ENCODE measurements at regions not wholly inside any gene's neighbourhood (a gene's known extent, or its start where the extent isn't known, plus 50 kb on each side); places are given as distances from the start of the nearest gene placed in this dataset.

- TF ChIP-seq HOMEZ (CRISPR knock-in tag; IDR thresholded peaks at IDR 0.05) (no peak), SMC3 (conservative IDR thresholded peaks at IDR 0.05; ENCODE audit: insufficient read depth, low read depth, low read length) (no peak), ZNF644 (tag; IDR thresholded peaks at IDR 0.05; ENCODE audit: low read depth) (no peak), SMARCB1 (IDR thresholded peaks at IDR 0.05; ENCODE audit: insufficient read length, low read depth) (no peak), TFE3 (CRISPR knock-in tag; IDR thresholded peaks at IDR 0.05) (no peak)
Observed at GRCh38 chr20:50263831-50264230, 73.2 kb downstream of the CEBPB start (continued).

- intact Hi-C loops (cut with micrococcal nuclease) (no loop called here), in situ Hi-C loops (cut with MboI) (no loop called here)
- no peaks in the 10 kb centered on the region for H4K20me1 ChIP-seq (replicated peaks; ENCODE audit: control insufficient read depth, insufficient read depth, low read length)
- no peaks in the 10 kb centered on the region for H3K9me1 ChIP-seq (ENCODE audit: control insufficient read depth, insufficient read depth, low read length)
- no peaks in the 10 kb centered on the region for H3K79me2 ChIP-seq (ENCODE audit: control insufficient read depth, insufficient read depth, low read length)
- 77% methylated on average over 13 of the region's 13 CpGs for WGBS (ENCODE audit: insufficient coverage, low coverage, missing lambda C conversion rate)
- ChIA-PET POLR2A (interaction anchor here (0.7 to 1.4 kb wide), 2 partner anchors 10 to 16 kb away, joined by 3 to 6 read pairs; no protein-coding TSS in a partner anchor), CTCF (ENCODE audit: low intra/inter-chr PET ratio) (no interaction called here)
- FAIRE-seq (no peak), ATAC-seq (no peak), DNase-seq (ENCODE audit: extremely low read depth in 1 of 4, low spot score in 3 of 4) (no peak)
- no peak overlapping the region for H3K27ac ChIP-seq (ENCODE audit: extremely low read depth, low read depth, low read length)
- H3K4me2 ChIP-seq (ENCODE audit: insufficient read depth, low read length), result no peak overlapping the region
- no TSS peak for BruUV-seq (replicated peaks)
- H3K4me1 ChIP-seq (replicated peaks in 1 of 2; ENCODE audit: control insufficient read depth in 2 of 2, insufficient read depth in 2 of 2, low read length in 2 of 2), result peaks cover 18 to 32% of the 10 kb centered on the region in 2 experiments
- H2AFZ ChIP-seq (ENCODE audit: low read depth, low read length), result no peak overlapping the region
- H3K4me3 ChIP-seq, result no peak overlapping the region
- H3K27me3 ChIP-seq (ENCODE audit: control insufficient read depth in 2 of 2, insufficient read depth in 2 of 2, low read length in 2 of 2), result no peaks in the 10 kb centered on the region
- H3K36me3 ChIP-seq (ENCODE audit: control insufficient read depth, insufficient read depth, low read length), result no peaks in the 10 kb centered on the region
- H3K9ac ChIP-seq (ENCODE audit: insufficient read depth in 1 of 2, low read depth in 2 of 2, low read length in 2 of 2), result no peak overlapping the region
- H3K9me3 ChIP-seq (replicated peaks; ENCODE audit: control insufficient read depth, insufficient read depth, low read depth, low read length), result no peaks in the 10 kb centered on the region
- TF ChIP-seq DIDO1 (tag; IDR thresholded peaks at IDR 0.05; ENCODE audit: low read depth) (no peak), BCOR (IDR thresholded peaks at IDR 0.05) (peak; percentile 55; the same call in 1 of the 2 replicates), NCOA6 (IDR thresholded peaks at IDR 0.05) (no peak), ZNF212 (CRISPR knock-in tag; IDR thresholded peaks at IDR 0.05) (no peak), MCM7 (IDR thresholded peaks at IDR 0.05) (no peak), ZNF740 (CRISPR knock-in tag; IDR thresholded peaks at IDR 0.05) (no peak), ZNF740 (tag; IDR thresholded peaks at IDR 0.05) (no peak), ATF2 (CRISPR knock-in tag; IDR thresholded peaks at IDR 0.05) (no peak), RBM25 (IDR thresholded peaks at IDR 0.05; ENCODE audit: low read depth, low read length, severe bottlenecking) (peak; percentile 59), FOXP1 (CRISPR knock-in tag; IDR thresholded peaks at IDR 0.05) (no peak)
Observed at GRCh38 chr20:50264534-50265145, 74.0 kb downstream of the CEBPB start.

Data from K562 (cell line).